GM06990 (cell line): ENCODE measurements at regions not wholly inside any gene's neighbourhood (a gene's known extent, or its start where the extent isn't known, plus 50 kb on each side); places are given as distances from the start of the nearest gene placed in this dataset.

ENCODE experiments used
- DNase-seq: peaks from one replicate; pipeline ENCODE4 v3.0.0-alpha.2; 2011; ENCODE audit not compliant: insufficient read length; ENCODE audit errors: extremely low read depth
- H3K27me3 ChIP-seq: replicated peaks from 2 replicates; pipeline ENCODE4 v1.6.0; 2011; ENCODE audit warnings: low read length; ENCODE audit not compliant: control insufficient read depth, insufficient read depth
- H3K36me3 ChIP-seq: 2 replicates; pipeline ENCODE4 v1.5.1; 2011; ENCODE audit warnings: low read length; ENCODE audit not compliant: control insufficient read depth, insufficient read depth
- H3K4me3 ChIP-seq: replicated peaks from 2 replicates; pipeline ENCODE4 v1.5.1; 2011; ENCODE audit warnings: low read depth, mild to moderate bottlenecking, control low read depth, low read length
- TF ChIP-seq, protein P1 (sequence below): IDR thresholded peaks from 2 replicates; pipeline ENCODE4 v1.5.1; 2011; ENCODE audit warnings: low read length, control low read depth, mild to moderate bottlenecking, inconsistent platforms; ENCODE audit not compliant: insufficient read depth, poor library complexity, severe bottlenecking

GRCh38 chr18:78191276-78191675 is 788.3 kb upstream of the SALL3 start:
- TF ChIP-seq, protein P1, sequence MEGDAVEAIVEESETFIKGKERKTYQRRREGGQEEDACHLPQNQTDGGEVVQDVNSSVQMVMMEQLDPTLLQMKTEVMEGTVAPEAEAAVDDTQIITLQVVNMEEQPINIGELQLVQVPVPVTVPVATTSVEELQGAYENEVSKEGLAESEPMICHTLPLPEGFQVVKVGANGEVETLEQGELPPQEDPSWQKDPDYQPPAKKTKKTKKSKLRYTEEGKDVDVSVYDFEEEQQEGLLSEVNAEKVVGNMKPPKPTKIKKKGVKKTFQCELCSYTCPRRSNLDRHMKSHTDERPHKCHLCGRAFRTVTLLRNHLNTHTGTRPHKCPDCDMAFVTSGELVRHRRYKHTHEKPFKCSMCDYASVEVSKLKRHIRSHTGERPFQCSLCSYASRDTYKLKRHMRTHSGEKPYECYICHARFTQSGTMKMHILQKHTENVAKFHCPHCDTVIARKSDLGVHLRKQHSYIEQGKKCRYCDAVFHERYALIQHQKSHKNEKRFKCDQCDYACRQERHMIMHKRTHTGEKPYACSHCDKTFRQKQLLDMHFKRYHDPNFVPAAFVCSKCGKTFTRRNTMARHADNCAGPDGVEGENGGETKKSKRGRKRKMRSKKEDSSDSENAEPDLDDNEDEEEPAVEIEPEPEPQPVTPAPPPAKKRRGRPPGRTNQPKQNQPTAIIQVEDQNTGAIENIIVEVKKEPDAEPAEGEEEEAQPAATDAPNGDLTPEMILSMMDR, result no peak
- no peak overlapping the region for H3K4me3 ChIP-seq
- H3K36me3 ChIP-seq, result no peaks in the 10 kb centered on the region

GRCh38 chr18:78192054-78192453 is 787.6 kb upstream of the SALL3 start:
- Histone ChIP-seq H3K36me3 (no peaks in the 10 kb centered on the region), H3K4me3 (no peak overlapping the region), H3K27me3 (no peaks in the 10 kb centered on the region)
- TF ChIP-seq, protein P1, result no peak
- DNase-seq, result no peak

More at GRCh38 chr18:78191276-78191675, 788.3 kb upstream of the SALL3 start:
- DNase-seq, result no peak
- H3K27me3 ChIP-seq, result no peaks in the 10 kb centered on the region

DNA sequence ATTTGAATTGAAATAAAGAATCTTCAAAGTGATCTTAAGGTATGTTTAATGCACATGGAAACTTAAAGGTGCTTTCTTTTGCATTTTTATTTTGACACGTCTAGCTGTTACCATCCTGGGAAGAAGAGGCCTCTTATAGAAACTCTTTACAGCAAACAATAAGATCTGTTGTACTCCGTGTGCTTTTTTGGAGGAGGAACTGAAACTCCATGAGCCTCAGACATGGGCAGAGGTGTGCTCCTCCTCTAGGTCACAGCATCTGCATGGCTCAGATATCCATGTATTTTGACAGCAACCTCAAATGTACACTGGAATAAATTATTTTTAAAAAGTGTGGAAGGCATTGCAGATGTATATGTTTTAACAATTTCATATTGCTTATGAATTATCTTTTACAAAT is 783.3 kb upstream of the SALL3 start:
- Histone ChIP-seq H3K27me3 (no peaks in the 10 kb centered on the region), H3K36me3 (no peaks in the 10 kb centered on the region), H3K4me3 (no peak overlapping the region)
- TF ChIP-seq, protein P1, result no peak
- DNase-seq, result no peak

GRCh38 chr18:78199002-78199401 is 780.6 kb upstream of the SALL3 start:
- Histone ChIP-seq H3K4me3 (no peak overlapping the region), H3K27me3 (no peaks in the 10 kb centered on the region), H3K36me3 (no peaks in the 10 kb centered on the region)
- TF ChIP-seq, protein P1, result no peak
- no peak for DNase-seq

DNA sequence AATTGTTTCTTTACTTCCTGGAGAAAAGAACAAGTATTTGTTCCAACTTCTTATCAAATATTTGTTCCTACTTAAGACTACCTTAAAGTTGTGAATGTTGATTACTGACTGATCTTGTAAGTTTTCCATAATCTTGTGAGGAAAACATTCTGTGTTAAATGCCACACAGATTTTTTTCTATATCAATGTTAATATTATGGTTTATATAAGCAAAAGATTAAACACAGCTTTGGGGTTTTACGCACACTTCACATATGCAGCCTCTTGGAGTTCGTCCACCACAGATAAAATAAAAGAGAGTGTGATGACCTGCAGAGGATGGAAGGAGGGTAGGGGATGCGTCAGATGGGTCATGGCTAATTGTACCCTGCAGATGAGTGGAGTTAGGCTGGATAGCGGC is 780.0 kb upstream of the SALL3 start:
- Histone ChIP-seq H3K27me3 (no peaks in the 10 kb centered on the region), H3K36me3 (no peaks in the 10 kb centered on the region), H3K4me3 (no peak overlapping the region)
- DNase-seq, result no peak
- TF ChIP-seq, protein P1, result no peak

GRCh38 chr18:78207942-78208341 is 771.7 kb upstream of the SALL3 start:
- H3K4me3 ChIP-seq, result no peak overlapping the region
- no peaks in the 10 kb centered on the region for H3K36me3 ChIP-seq
- TF ChIP-seq, protein P1, result no peak
- H3K27me3 ChIP-seq, result no peaks in the 10 kb centered on the region
- DNase-seq, result no peak
